SK-N-SH (cell line): ENCODE measurements at regions not wholly inside any gene's neighbourhood (a gene's known extent, or its start where the extent isn't known, plus 50 kb on each side); places are given as distances from the start of the nearest gene placed in this dataset.

Source experiments
- CTCF ChIA-PET: fragments of 300-600, 350-600 bp; formaldehyde crosslinking; extraction: SDS; loops from one replicate; lab custom pipeline; 2021; lab: Yijun Ruan, JAX
- POLR2A ChIA-PET: fragments of 350-600 bp; sonication (Branson Sonifier 250); formaldehyde crosslinking; extraction: SDS; loops from one replicate; lab custom pipeline; 2020; ENCODE audit warnings: antibody characterized with exemption, inconsistent platforms; lab: Yijun Ruan, JAX
- DNase-seq: peaks from one replicate; pipeline ENCODE4 v3.0.0; 2012
- H2AFZ ChIP-seq: fragments of 200-600 bp; sonication (generic); 2 replicates; pipeline ENCODE4 v1.8.1; 2016; ENCODE audit warnings: antibody characterized with exemption, mild to moderate bottlenecking, low read depth
- H3F3A ChIP-seq: fragments of 200-600 bp; sonication (generic); replicated peaks from 2 replicates; pipeline ENCODE3; 2016; ENCODE audit warnings: antibody characterized with exemption, mild to moderate bottlenecking; ENCODE audit not compliant: insufficient read depth
- H3K27ac ChIP-seq, 2 experiments: fragments of 200-500 bp in 1 of 2; fragments of 200-600 bp in 1 of 2; sonication (Bioruptor generic) in 1 of 2; sonication (generic), shearing (Covaris generic) in 1 of 2; 2 replicates each; pipeline versions ENCODE4 v1.5.1 to v1.6.1; 2014 to 2016; ENCODE audit warnings: low read depth in 2 of 2, inconsistent platforms in 1 of 2, low read length in 1 of 2, mild to moderate bottlenecking in 1 of 2, mixed read lengths in 1 of 2
- H3K27me3 ChIP-seq: fragments of 200-600 bp; sonication (generic), shearing (Covaris generic); 2 replicates; pipeline ENCODE4 v1.6.1; 2016; ENCODE audit warnings: mixed run types; ENCODE audit not compliant: insufficient read depth
- H3K36me3 ChIP-seq, 2 experiments: fragments of 200-500 bp in 1 of 2; fragments of 200-600 bp in 1 of 2; sonication (Bioruptor generic) in 1 of 2; sonication (generic) in 1 of 2; replicated peaks in 1 of 2; 2 replicates each; pipeline versions ENCODE3 to v1.5.1; 2014 to 2016; ENCODE audit warnings: low read length in 1 of 2, mild to moderate bottlenecking in 1 of 2; ENCODE audit not compliant: insufficient read depth in 2 of 2, control insufficient read depth in 1 of 2
- H3K4me1 ChIP-seq, 2 experiments: fragments of 200-500 bp in 1 of 2; fragments of 200-600 bp in 1 of 2; sonication (Bioruptor generic) in 1 of 2; sonication (generic), shearing (Covaris generic) in 1 of 2; 2 replicates each; pipeline versions ENCODE4 v1.5.1 to v1.6.1; 2014 to 2016; ENCODE audit warnings: low read depth in 1 of 2, low read length in 1 of 2, mixed run types in 1 of 2; ENCODE audit not compliant: insufficient read depth in 2 of 2, control insufficient read depth in 1 of 2
- H3K4me2 ChIP-seq: fragments of 200-600 bp; sonication (generic), shearing (Covaris generic); 2 replicates; pipeline ENCODE4 v1.6.1; 2017; ENCODE audit warnings: mixed run types
- H3K4me3 ChIP-seq, 2 experiments: fragments of 200-500 bp in 1 of 2; fragments of 200-600 bp in 1 of 2; sonication (Bioruptor generic) in 1 of 2; sonication (generic), shearing (Covaris generic) in 1 of 2; 2 replicates each; pipeline versions ENCODE4 v1.5.1 to v1.8.1; 2014 to 2016; ENCODE audit warnings: low read depth in 2 of 2, inconsistent platforms in 1 of 2, low read length in 1 of 2, mild to moderate bottlenecking in 1 of 2, mixed read lengths in 1 of 2, moderate library complexity in 1 of 2
- H3K79me2 ChIP-seq: fragments of 200-600 bp; sonication (generic); 2 replicates; pipeline ENCODE4 v1.8.1; 2017; ENCODE audit warnings: mild to moderate bottlenecking; ENCODE audit not compliant: insufficient read depth
- H3K9ac ChIP-seq: fragments of 200-600 bp; sonication (generic); 2 replicates; pipeline ENCODE4 v1.6.1; 2017; ENCODE audit warnings: mixed run types
- H3K9me2 ChIP-seq: fragments of 200-600 bp; sonication (generic); 2 replicates; pipeline ENCODE4 v1.6.1; 2017; ENCODE audit warnings: mixed run types
- H3K9me3 ChIP-seq: fragments of 200-600 bp; sonication (generic); 2 replicates; pipeline ENCODE4 v1.6.1; 2017; ENCODE audit warnings: mixed run types, mild to moderate bottlenecking, moderate library complexity
- H4K20me1 ChIP-seq: fragments of 200-600 bp; sonication (generic); 2 replicates; pipeline ENCODE4 v1.6.1; 2017; ENCODE audit warnings: mild to moderate bottlenecking, mixed run types; ENCODE audit not compliant: insufficient read depth
- EZH2phosphoT487 ChIP-seq: fragments of 200-600 bp; sonication (generic); IDR thresholded peaks from 2 replicates; pipeline ENCODE4 v1.6.1; 2017; ENCODE audit warnings: low read depth, mixed run types, mild to moderate bottlenecking, antibody characterized with exemption, moderate library complexity, borderline replicate concordance
- FOSL2 ChIP-seq: IDR thresholded peaks from 2 replicates; pipeline ENCODE4 v1.4.0; 2012; ENCODE audit warnings: low read depth, mild to moderate bottlenecking, moderate library complexity, borderline replicate concordance
- GABPA ChIP-seq: IDR thresholded peaks from 2 replicates; pipeline ENCODE4 v1.4.0; 2012; ENCODE audit warnings: low read depth, mild to moderate bottlenecking
- JUND ChIP-seq: IDR thresholded peaks from 2 replicates; pipeline ENCODE4 v1.4.0; 2012
- MAX ChIP-seq: IDR thresholded peaks from 2 replicates; pipeline ENCODE4 v1.4.0; 2012; ENCODE audit warnings: low read depth
- MEF2A ChIP-seq: IDR thresholded peaks from 2 replicates; pipeline ENCODE4 v1.4.0; 2012; ENCODE audit warnings: low read depth, borderline replicate concordance
- MXI1 ChIP-seq: IDR thresholded peaks from 2 replicates; pipeline ENCODE4 v1.6.1; 2012; ENCODE audit warnings: mild to moderate bottlenecking, low read depth, low read length, improper control_type of control experiment
- NFIC ChIP-seq: IDR thresholded peaks from 2 replicates; pipeline ENCODE4 v1.4.0; 2012; ENCODE audit warnings: borderline replicate concordance
- NRF1 ChIP-seq: IDR thresholded peaks from 2 replicates; pipeline ENCODE4 v1.6.1; 2012; ENCODE audit warnings: low read depth, mild to moderate bottlenecking, low read length
- PBX3 ChIP-seq: IDR thresholded peaks from 2 replicates; pipeline ENCODE4; 2012
- REST ChIP-seq: IDR thresholded peaks from 2 replicates; pipeline ENCODE4 v1.6.1; 2012; ENCODE audit warnings: mild to moderate bottlenecking, low read depth, low read length, moderate library complexity
- RXRA ChIP-seq: IDR thresholded peaks from 2 replicates; pipeline ENCODE4 v1.4.0; 2012; ENCODE audit warnings: low read depth, mild to moderate bottlenecking, borderline replicate concordance
- SIN3A ChIP-seq: IDR thresholded peaks from 2 replicates; pipeline ENCODE4 v1.6.1; 2012; ENCODE audit warnings: low read depth, mild to moderate bottlenecking, low read length, moderate library complexity, borderline replicate concordance
- TAF1 ChIP-seq: IDR thresholded peaks from 2 replicates; pipeline ENCODE4 v1.6.1; 2012; ENCODE audit warnings: low read depth, mild to moderate bottlenecking, low read length, moderate library complexity, borderline replicate concordance
- TCF12 ChIP-seq: IDR thresholded peaks from 2 replicates; pipeline ENCODE4 v1.4.0; 2012
- TEAD4 ChIP-seq: IDR thresholded peaks from 2 replicates; pipeline ENCODE4 v1.4.0; 2012; ENCODE audit warnings: mild to moderate bottlenecking, borderline replicate concordance; ENCODE audit not compliant: insufficient read depth
- USF1 ChIP-seq: IDR thresholded peaks from 2 replicates; pipeline ENCODE4 v1.4.0; 2012; ENCODE audit warnings: low read depth, borderline replicate concordance
- USF2 ChIP-seq: fragments of 150-350 bp; IDR thresholded peaks from 2 replicates; pipeline ENCODE4 v1.6.1; 2017; ENCODE audit warnings: antibody characterized with exemption, low read length, low read depth, borderline replicate concordance
- YY1 ChIP-seq: IDR thresholded peaks from 2 replicates; pipeline ENCODE4 v1.4.0; 2012; ENCODE audit warnings: low read depth, mild to moderate bottlenecking
- WGBS: methylation state at CpG from one replicate; pipeline ENCODE4 v1.1.6; 2017; ENCODE audit warnings: low lambda C conversion rate; 5-methylcytosine and 5-hydroxymethylcytosine counted together

GRCh38 chr1:197991594-197991993 lies 74.4 kb downstream of the LHX9 start:
- Histone ChIP-seq H4K20me1 (no peaks in the 10 kb centered on the region), H3K4me2 (no peak overlapping the region), H3K79me2 (no peaks in the 10 kb centered on the region), H3K9me3 (no peaks in the 10 kb centered on the region), H3K4me3 (no peak overlapping the region), H3F3A (no peaks in the 10 kb centered on the region), H3K27ac (no peak overlapping the region), H3K36me3 (no peaks in the 10 kb centered on the region), H3K27me3 (no peaks in the 10 kb centered on the region), H3K4me1 (no peaks in the 10 kb centered on the region), H3K9ac (no peak overlapping the region), H2AFZ (no peak overlapping the region), H3K9me2 (no peaks in the 10 kb centered on the region)
- WGBS, result 84% methylated on average over 3 of the region's 3 CpGs
- POLR2A ChIA-PET, result no interaction called here
- TF ChIP-seq MXI1, result no peak
- TF ChIP-seq NFIC, result no peak
- TF ChIP-seq NRF1, result no peak
- TF ChIP-seq TAF1, result no peak
- TF ChIP-seq SIN3A, result no peak
- TF ChIP-seq JUND, result no peak
- no peak for TF ChIP-seq MAX
- TF ChIP-seq USF1, result no peak
- no peak for TF ChIP-seq MEF2A
- TF ChIP-seq PBX3, result no peak
- TF ChIP-seq FOSL2, result no peak
- no peak for TF ChIP-seq GABPA
- TF ChIP-seq TCF12, result no peak
- no peak for TF ChIP-seq EZH2phosphoT487
- TF ChIP-seq USF2, result no peak
- TF ChIP-seq REST, result no peak
- no peak for TF ChIP-seq TEAD4
- TF ChIP-seq YY1, result no peak
- TF ChIP-seq RXRA, result no peak
- DNase-seq, result no peak
- CTCF ChIA-PET, result no interaction called here
